GM12878 (cell line): ENCODE measurements at regions not wholly inside any gene's neighbourhood (a gene's known extent, or its start where the extent isn't known, plus 50 kb on each side); places are given as distances from the start of the nearest gene placed in this dataset.

Experiments used
- ATAC-seq: fragments of 200-7000 bp; cut with Tn5 transposase; 3 replicates; pipeline ENCODE4 v1.9.1; 2020; ENCODE audit warnings: mild to moderate bottlenecking, moderate library complexity
- BruUV-seq: library from RNA; stranded (reverse); fragments of 400-500 nt; replicated peaks from 2 replicates; lab custom pipeline; 2021; lab: Mats Ljungman, UMichigan
- CTCF ChIA-PET: fragments of 300-600 bp; sonication (Branson Sonifier 250); formaldehyde crosslinking; extraction: SDS; loops from one replicate; lab custom pipeline; 2021; ENCODE audit warnings: inconsistent platforms; lab: Yijun Ruan, JAX
- POLR2A ChIA-PET: fragments of 350-600 bp; formaldehyde crosslinking; extraction: SDS; loops from one replicate; lab custom pipeline; 2021; ENCODE audit warnings: inconsistent platforms; lab: Charles Lee
- RAD21 ChIA-PET: fragments of 300-600 bp; sonication (Branson Sonifier 250); formaldehyde crosslinking; loops from one replicate; lab custom pipeline; 2023; ENCODE audit warnings: antibody characterized with exemption; ENCODE audit not compliant: unreplicated experiment; lab: Charles Lee
- SMC1A ChIA-PET: fragments of 300-600 bp; sonication (Branson Sonifier 250); formaldehyde crosslinking; loops from one replicate; lab custom pipeline; 2023; ENCODE audit not compliant: unreplicated experiment, uncharacterized antibody; lab: Charles Lee
- DNase-seq: peaks from one replicate; pipeline ENCODE4 v3.0.0-alpha.2; 2011; ENCODE audit warnings: low read depth, low spot score
- FAIRE-seq: peaks from 3 replicates; lab custom pipeline; 2011; peaks lifted over from hg19 to GRCh38; lab: Jason Lieb, UNC
- H2AFZ ChIP-seq: 2 replicates; pipeline ENCODE4 v1.6.0; 2011; ENCODE audit warnings: low read depth, low read length, control low read depth; ENCODE audit not compliant: control insufficient read depth
- H3K27ac ChIP-seq: 2 replicates; pipeline ENCODE4 v1.5.1; 2011; ENCODE audit warnings: control low read depth; ENCODE audit not compliant: control insufficient read depth, insufficient read depth
- H3K27me3 ChIP-seq, 2 experiments: replicated peaks in 1 of 2; 2 replicates each; pipeline versions ENCODE4 v1.6.0 to v1.6.1; 2011; ENCODE audit warnings: low read length in 1 of 2; ENCODE audit not compliant: control insufficient read depth in 2 of 2, insufficient read depth in 2 of 2
- H3K36me3 ChIP-seq, 2 experiments: 2 replicates each; pipeline ENCODE4 v1.5.1; 2011; ENCODE audit warnings: low read length in 1 of 2; ENCODE audit not compliant: control insufficient read depth in 2 of 2, insufficient read depth in 2 of 2
- H3K4me1 ChIP-seq: 2 replicates; pipeline ENCODE4 v1.6.1; 2011; ENCODE audit warnings: mild to moderate bottlenecking, low read length, moderate library complexity, mixed read lengths; ENCODE audit not compliant: control insufficient read depth, insufficient read depth
- H3K4me2 ChIP-seq: 2 replicates; pipeline ENCODE4 v1.6.0; 2011; ENCODE audit warnings: control low read depth; ENCODE audit not compliant: control insufficient read depth, insufficient read depth
- H3K4me3 ChIP-seq: fragments of 200-600 bp; sonication (generic); 2 replicates; pipeline ENCODE4 v1.5.1; 2016
- H3K79me2 ChIP-seq: 2 replicates; pipeline ENCODE4 v1.6.0; 2011; ENCODE audit warnings: low read length; ENCODE audit not compliant: control insufficient read depth, insufficient read depth
- H3K9ac ChIP-seq: 2 replicates; pipeline ENCODE4 v1.8.0; 2011; ENCODE audit warnings: low read length, control low read depth, mixed read lengths; ENCODE audit not compliant: control insufficient read depth, insufficient read depth
- H3K9me3 ChIP-seq: replicated peaks from 3 replicates; pipeline ENCODE4 v1.5.1; 2011; ENCODE audit warnings: mild to moderate bottlenecking, low read length; ENCODE audit not compliant: control insufficient read depth, insufficient read depth
- H4K20me1 ChIP-seq: 2 replicates; pipeline ENCODE4 v1.6.0; 2011; ENCODE audit not compliant: control insufficient read depth, insufficient read depth
- CBX3 ChIP-seq: fragments of 200-600 bp; sonication (generic); IDR thresholded peaks from 2 replicates; pipeline ENCODE4 v1.6.1; 2016; ENCODE audit warnings: low read depth, borderline replicate concordance
- CHD2 ChIP-seq: IDR thresholded peaks from 2 replicates; pipeline ENCODE4 v1.6.1; 2011; ENCODE audit warnings: low read depth, low read length, improper control_type of control experiment, borderline replicate concordance
- EED ChIP-seq: sonication (generic); IDR thresholded peaks from 2 replicates; pipeline ENCODE4 v1.6.1; 2016; ENCODE audit warnings: antibody characterized with exemption, low read depth
- IRF3 ChIP-seq: fragments of 450-650 bp; IDR thresholded peaks from 2 replicates; pipeline ENCODE4 v1.6.1; 2014; ENCODE audit warnings: mild to moderate bottlenecking
- LARP7 ChIP-seq: fragments of 450-650 bp; IDR thresholded peaks from 2 replicates; pipeline ENCODE4 v1.6.1; 2017; ENCODE audit warnings: mild to moderate bottlenecking
- MXI1 ChIP-seq: fragments of 150-350 bp; IDR thresholded peaks from 2 replicates; pipeline ENCODE4 v1.6.1; 2011; ENCODE audit warnings: low read depth, mild to moderate bottlenecking, inconsistent platforms, low read length, improper control_type of control experiment
- POLR2AphosphoS5 ChIP-seq: IDR thresholded peaks from 2 replicates; pipeline ENCODE4 v1.6.1; 2011; ENCODE audit warnings: mild to moderate bottlenecking, low read length, inconsistent platforms
- RB1 ChIP-seq: fragments of 450-650 bp; formaldehyde crosslinking; IDR thresholded peaks from 2 replicates; pipeline ENCODE4 v1.6.1; 2017; ENCODE audit warnings: mild to moderate bottlenecking, borderline replicate concordance
- SMARCA5 ChIP-seq: fragments of 450-650 bp; IDR thresholded peaks from 2 replicates; pipeline ENCODE4 v1.6.1; 2017; ENCODE audit warnings: mild to moderate bottlenecking
- WGBS: methylation state at CpG from one replicate; pipeline ENCODE4 v1.1.6; 2016; ENCODE audit warnings: low lambda C conversion rate; ENCODE audit not compliant: insufficient replicate concordance, insufficient coverage; ENCODE audit errors: missing lambda C conversion rate; 5-methylcytosine and 5-hydroxymethylcytosine counted together
- in situ Hi-C: fragments of 300-500 bp; cut with MboI; formaldehyde crosslinking; loops from 9 replicates; pipeline ENCODE4 v1.14.3; 2018; ENCODE audit warnings: mixed read lengths
- intact Hi-C: fragments of 100-400 bp; cut with micrococcal nuclease; formaldehyde crosslinking; loops from one replicate; pipeline ENCODE4 v1.14.2; 2022; ENCODE audit not compliant: unreplicated experiment

- Histone ChIP-seq H3K36me3 (no peaks in the 10 kb centered on the region), H3K27ac (peak overlapping the region; percentile 64; the same call in 1 of the 2 replicates), H2AFZ (no peak overlapping the region), H3K79me2 (no peaks in the 10 kb centered on the region), H3K27me3 (no peaks in the 10 kb centered on the region), H3K9ac (peak overlapping the region; percentile 19; the same call in 1 of the 2 replicates), H3K9me3 (no peaks in the 10 kb centered on the region; the same call in 2 of the 3 replicates), H3K4me1 (peaks cover 42% of the 10 kb centered on the region), H4K20me1 (no peaks in the 10 kb centered on the region), H3K4me2 (peak overlapping the region; percentile 52), H3K4me3 (no peak overlapping the region; the same call in 1 of the 2 replicates)
- intact Hi-C loops (loop anchor here (1.0 to 5.0 kb wide), 3 partner anchors 31 to 197 kb away; no protein-coding TSS in a partner anchor), in situ Hi-C loops (no loop called here)
- POLR2A ChIA-PET: no interaction called here
- RAD21 ChIA-PET: interaction anchor here (0.7 kb wide), 1 partner anchor 44 kb away, joined by 3 read pairs; no protein-coding TSS in a partner anchor
- SMC1A ChIA-PET: interaction anchor here (1.1 to 1.4 kb wide), 2 partner anchors 10 to 22 kb away, joined by 3 to 4 read pairs; no protein-coding TSS in a partner anchor
- ATAC-seq (peak; percentile 33), DNase-seq (peak; percentile 27), FAIRE-seq (peak; percentile 54)
- no TSS peak for BruUV-seq
- WGBS: 56% methylated on average over 5 of the region's 5 CpGs
- TF ChIP-seq LARP7 (0 out of 2 replicates have a peak, but pooled peaks have one; percentile 18), EED (no peak), IRF3 (no peak), MXI1 (no peak), RB1 (no peak), POLR2AphosphoS5 (no peak), SMARCA5 (peak; percentile 54; the same call in 1 of the 2 replicates), CHD2 (no peak), CBX3 (no peak)
- CTCF ChIA-PET: interaction anchor here (1.1 kb wide), 1 partner anchor 51 kb away, joined by 3 read pairs; no protein-coding TSS in a partner anchor
These were observed 347.6 kb downstream of the CDC5L start for GRCh38 chr6:44734886-44735629.
